IMR-90 (cell line): ENCODE measurements at regions not wholly inside any gene's neighbourhood (a gene's known extent, or its start where the extent isn't known, plus 50 kb on each side); places are given as distances from the start of the nearest gene placed in this dataset.

Experiments used
- BHLHE40 ChIP-seq: fragments of 150-350 bp; IDR thresholded peaks from 2 replicates; pipeline ENCODE4 v1.6.1; 2016; ENCODE audit warnings: mild to moderate bottlenecking, low read depth, low read length
- CEBPB ChIP-seq: IDR thresholded peaks from 2 replicates; pipeline ENCODE4 v1.6.1; 2012; ENCODE audit warnings: low read depth, low read length, improper control_type of control experiment
- CTCF ChIP-seq: conservative IDR thresholded peaks from 2 replicates; pipeline ENCODE4 v1.5.1; 2012; ENCODE audit warnings: mild to moderate bottlenecking, low read depth, low read length, improper control_type of control experiment
- MAFK ChIP-seq: IDR thresholded peaks from 2 replicates; pipeline ENCODE4 v1.6.1; 2012; ENCODE audit warnings: low read depth, low read length, improper control_type of control experiment
- MXI1 ChIP-seq: IDR thresholded peaks from 2 replicates; pipeline ENCODE4 v1.6.1; 2012; ENCODE audit warnings: low read depth, mild to moderate bottlenecking, low read length, moderate library complexity, borderline replicate concordance
- NFE2L2 ChIP-seq: fragments of 150-350 bp; IDR thresholded peaks from 2 replicates; pipeline ENCODE4 v1.6.1; 2016; ENCODE audit warnings: low read depth, mild to moderate bottlenecking, low read length
- POLR2A ChIP-seq: IDR thresholded peaks from 2 replicates; pipeline ENCODE4 v1.6.1; 2012; ENCODE audit warnings: mild to moderate bottlenecking, low read depth, low read length
- RAD21 ChIP-seq: IDR thresholded peaks from 2 replicates; pipeline ENCODE4 v1.6.1; 2012; ENCODE audit warnings: low read length, improper control_type of control experiment
- RCOR1 ChIP-seq: IDR thresholded peaks from 2 replicates; pipeline ENCODE4 v1.6.1; 2012; ENCODE audit warnings: mild to moderate bottlenecking, low read length, improper control_type of control experiment; ENCODE audit not compliant: insufficient replicate concordance
- SMC3 ChIP-seq: fragments of 150-350 bp; IDR thresholded peaks from 2 replicates; pipeline ENCODE4 v1.6.1; 2016; ENCODE audit warnings: low read depth, mild to moderate bottlenecking, antibody characterized with exemption, low read length, moderate library complexity
- USF2 ChIP-seq: fragments of 150-350 bp; IDR thresholded peaks from 2 replicates; pipeline ENCODE4 v1.6.1; 2017; ENCODE audit warnings: mild to moderate bottlenecking, antibody characterized with exemption, low read length, low read depth

- TF ChIP-seq MXI1 (no peak), CTCF (no peak), MAFK (no peak), RAD21 (no peak), USF2 (no peak), SMC3 (no peak), NFE2L2 (no peak), POLR2A (no peak), RCOR1 (no peak), BHLHE40 (no peak), CEBPB (peak; percentile 62)
These were observed 870.6 kb upstream of the SLIT2 start for GRCh38 chr4:19381068-19381467.
